ENCODE measurements at regions not wholly inside any gene's neighbourhood (a gene's known extent, or its start where the extent isn't known, plus 50 kb on each side); places are given as distances from the start of the nearest gene placed in this dataset.

DNA sequence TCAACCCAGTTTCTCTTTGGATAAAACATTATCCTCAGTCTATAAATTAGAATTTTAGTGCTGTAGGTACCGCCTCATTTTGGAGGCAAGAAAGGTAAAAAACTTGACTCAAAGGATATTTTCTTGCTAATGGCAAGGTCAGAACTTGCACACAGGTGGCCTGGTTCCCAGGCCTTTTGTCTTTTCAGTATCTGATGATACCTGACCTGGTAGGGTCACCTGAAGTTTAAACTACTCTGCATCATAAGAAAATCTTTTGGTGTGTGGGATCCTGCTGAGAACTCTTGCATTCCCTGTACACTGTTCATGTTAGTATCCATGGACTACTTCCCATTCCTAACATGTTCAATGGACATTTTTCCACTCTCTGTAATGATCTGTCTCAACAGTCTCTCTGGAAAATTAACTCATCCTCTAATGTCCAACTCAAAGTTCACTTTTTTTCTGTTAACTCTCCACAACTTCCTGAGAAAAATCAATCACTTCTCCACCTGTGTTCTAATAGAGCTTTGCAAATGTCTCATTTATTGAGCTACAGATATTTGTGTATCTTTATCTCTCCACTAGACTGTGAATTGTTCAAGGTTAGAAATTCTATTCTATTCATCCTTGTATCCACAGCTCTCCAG lies 317.1 kb upstream of the SOX9 start:
- TF ChIP-seq, protein P1, sequence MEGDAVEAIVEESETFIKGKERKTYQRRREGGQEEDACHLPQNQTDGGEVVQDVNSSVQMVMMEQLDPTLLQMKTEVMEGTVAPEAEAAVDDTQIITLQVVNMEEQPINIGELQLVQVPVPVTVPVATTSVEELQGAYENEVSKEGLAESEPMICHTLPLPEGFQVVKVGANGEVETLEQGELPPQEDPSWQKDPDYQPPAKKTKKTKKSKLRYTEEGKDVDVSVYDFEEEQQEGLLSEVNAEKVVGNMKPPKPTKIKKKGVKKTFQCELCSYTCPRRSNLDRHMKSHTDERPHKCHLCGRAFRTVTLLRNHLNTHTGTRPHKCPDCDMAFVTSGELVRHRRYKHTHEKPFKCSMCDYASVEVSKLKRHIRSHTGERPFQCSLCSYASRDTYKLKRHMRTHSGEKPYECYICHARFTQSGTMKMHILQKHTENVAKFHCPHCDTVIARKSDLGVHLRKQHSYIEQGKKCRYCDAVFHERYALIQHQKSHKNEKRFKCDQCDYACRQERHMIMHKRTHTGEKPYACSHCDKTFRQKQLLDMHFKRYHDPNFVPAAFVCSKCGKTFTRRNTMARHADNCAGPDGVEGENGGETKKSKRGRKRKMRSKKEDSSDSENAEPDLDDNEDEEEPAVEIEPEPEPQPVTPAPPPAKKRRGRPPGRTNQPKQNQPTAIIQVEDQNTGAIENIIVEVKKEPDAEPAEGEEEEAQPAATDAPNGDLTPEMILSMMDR (IDR thresholded peaks at IDR 0.05; ENCODE audit: poor library complexity): no peak
- TF ChIP-seq EZH2 (IDR thresholded peaks at IDR 0.05; ENCODE audit: borderline replicate concordance) (no peak), EZH2phosphoT487 (IDR thresholded peaks at IDR 0.05; ENCODE audit: low read depth, severe bottlenecking, unreplicated experiment) (no peak)

Data from hepatocyte (in vitro differentiated cells).